CD8-positive, alpha-beta memory T cell (primary cell): ENCODE measurements at regions not wholly inside any gene's neighbourhood (a gene's known extent, or its start where the extent isn't known, plus 50 kb on each side); places are given as distances from the start of the nearest gene placed in this dataset.

ENCODE experiments used
- CTCF ChIA-PET: fragments of 350-600 bp; sonication (Branson Sonifier 250); formaldehyde crosslinking; loops from one replicate; lab custom pipeline; 2021; ENCODE audit warnings: antibody characterized with exemption; lab: Charles Lee
- POLR2A ChIA-PET: fragments of 350-600 bp; sonication (Branson Sonifier 250); formaldehyde crosslinking; loops from one replicate; lab custom pipeline; 2021; ENCODE audit warnings: antibody characterized with exemption; lab: Charles Lee
- DNase-seq, 5 donors: peaks; one replicate each; pipeline versions ENCODE4 v3.0.0 to v3.0.0-alpha.2; 2020 to 2022; ENCODE audit warnings: mixed read lengths in 1 of 5
- H3K27ac ChIP-seq: one replicate; pipeline ENCODE4 v1.7.0; 2013; ENCODE audit warnings: low read depth, mild to moderate bottlenecking, low read length, moderate library complexity
- H3K27me3 ChIP-seq: 2 replicates; pipeline ENCODE4 v1.7.0; 2013; ENCODE audit warnings: low read length, mild to moderate bottlenecking; ENCODE audit not compliant: insufficient read depth, poor library complexity, severe bottlenecking
- H3K36me3 ChIP-seq: 2 replicates; pipeline ENCODE4 v1.7.0; 2013; ENCODE audit warnings: mild to moderate bottlenecking, low read length, moderate library complexity; ENCODE audit not compliant: insufficient read depth
- H3K4me1 ChIP-seq: 2 replicates; pipeline ENCODE4 v1.7.0; 2013; ENCODE audit warnings: mild to moderate bottlenecking, low read length, moderate library complexity; ENCODE audit not compliant: insufficient read depth
- H3K4me3 ChIP-seq: 2 replicates; pipeline ENCODE4 v1.7.0; 2013; ENCODE audit warnings: mild to moderate bottlenecking, low read length
- H3K9me3 ChIP-seq: 2 replicates; pipeline ENCODE4 v1.7.0; 2013; ENCODE audit warnings: mild to moderate bottlenecking, low read length
- H3K27ac Mint-ChIP-seq, 8 donors: one replicate each; pipeline ENCODE4 v1.8.0; 2020 to 2021; ENCODE audit warnings: mixed read lengths in 8 of 8, mild to moderate bottlenecking in 6 of 8, inconsistent platforms in 3 of 8, moderate library complexity in 3 of 8
- H3K27me3 Mint-ChIP-seq, 2 donors: one replicate each; pipeline ENCODE4 v1.8.0; 2020 to 2021; ENCODE audit warnings: mixed read lengths in 2 of 2, mild to moderate bottlenecking in 1 of 2, moderate library complexity in 1 of 2
- H3K36me3 Mint-ChIP-seq, 3 donors: one replicate each; pipeline ENCODE4 v1.8.0; 2020 to 2021; ENCODE audit warnings: mixed read lengths in 3 of 3, inconsistent platforms in 1 of 3, mild to moderate bottlenecking in 1 of 3
- H3K4me1 Mint-ChIP-seq, 3 donors: one replicate each; pipeline ENCODE4 v1.8.0; 2020 to 2021; ENCODE audit warnings: mixed read lengths in 3 of 3, inconsistent platforms in 1 of 3, mild to moderate bottlenecking in 1 of 3
- H3K4me3 Mint-ChIP-seq, 7 donors: one replicate each; pipeline ENCODE4 v1.8.0; 2020 to 2021; ENCODE audit warnings: mixed read lengths in 7 of 7, mild to moderate bottlenecking in 6 of 7, moderate library complexity in 4 of 7, inconsistent platforms in 2 of 7
- H3K9me3 Mint-ChIP-seq, 5 donors: one replicate each; pipeline ENCODE4 v1.8.0; 2020 to 2022; ENCODE audit warnings: mixed read lengths in 5 of 5, mild to moderate bottlenecking in 3 of 5, moderate library complexity in 2 of 5, inconsistent platforms in 1 of 5

- Mint-ChIP-seq H3K9me3 (no peaks in the 10 kb centered on the region), H3K27me3 (no peaks in the 10 kb centered on the region), H3K27ac (peak overlapping the region in 3 of 8 donors; percentile 17 to 33 (median 25)), H3K4me1 (peaks cover 19 to 26% (median 23%) of the 10 kb centered on the region in 3 donors), H3K36me3 (peaks cover 0 to 8% (median 0%) of the 10 kb centered on the region in 3 donors), H3K4me3 (no peak overlapping the region)
- ChIA-PET CTCF (interaction anchor here (1.1 kb wide), 1 partner anchor 28 kb away, joined by 3 read pairs; no protein-coding TSS in a partner anchor), POLR2A (no interaction called here)
- Histone ChIP-seq H3K4me3 (no peak overlapping the region), H3K9me3 (no peaks in the 10 kb centered on the region), H3K27ac (no peak overlapping the region), H3K4me1 (peaks cover 13% of the 10 kb centered on the region), H3K27me3 (no peaks in the 10 kb centered on the region), H3K36me3 (no peaks in the 10 kb centered on the region)
- DNase-seq = no peak
Measured at GRCh38 chr18:23383494-23383893, 69.6 kb upstream of the RIOK3 start.

- H3K36me3 Mint-ChIP-seq = peaks cover 0 to 8% (median 0%) of the 10 kb centered on the region in 3 donors
- H3K27ac Mint-ChIP-seq = peak overlapping the region in 7 of 8 donors; percentile 75 to 90 (median 83)
- POLR2A ChIA-PET = no interaction called here
Measured at GRCh38 chr18:23384778-23385736, 68.0 kb upstream of the RIOK3 start.

GRCh38 chr18:23386317-23386716 is 66.8 kb upstream of the RIOK3 start:
- H3K36me3 ChIP-seq = no peaks in the 10 kb centered on the region
- no peaks in the 10 kb centered on the region for H3K9me3 Mint-ChIP-seq
- H3K36me3 Mint-ChIP-seq = peaks cover 0 to 8% (median 0%) of the 10 kb centered on the region in 3 donors
- no peaks in the 10 kb centered on the region for H3K27me3 ChIP-seq
- DNase-seq = no peak
- no peak overlapping the region for H3K4me3 ChIP-seq
- H3K27ac Mint-ChIP-seq = peak overlapping the region in 2 of 8 donors; percentile 14 to 56
- no peaks in the 10 kb centered on the region for H3K9me3 ChIP-seq
- H3K27ac ChIP-seq = no peak overlapping the region
- ChIA-PET CTCF (no interaction called here), POLR2A (no interaction called here)
- H3K4me1 ChIP-seq = peaks cover 13% of the 10 kb centered on the region
- H3K27me3 Mint-ChIP-seq = no peaks in the 10 kb centered on the region
- H3K4me1 Mint-ChIP-seq = peaks cover 19 to 26% (median 23%) of the 10 kb centered on the region in 3 donors
- H3K4me3 Mint-ChIP-seq = no peak overlapping the region

More at GRCh38 chr18:23384778-23385736, 68.0 kb upstream of the RIOK3 start:
- H3K9me3 Mint-ChIP-seq = no peaks in the 10 kb centered on the region
- CTCF ChIA-PET = interaction anchor here (1.1 to 1.2 kb wide), 2 partner anchors 11 to 255 kb away, joined by 3 read pairs; no protein-coding TSS in a partner anchor
- H3K9me3 ChIP-seq = no peaks in the 10 kb centered on the region
- no peak overlapping the region for H3K4me3 ChIP-seq
- peaks cover 19 to 26% (median 23%) of the 10 kb centered on the region in 3 donors for H3K4me1 Mint-ChIP-seq
- H3K36me3 ChIP-seq = no peaks in the 10 kb centered on the region
- no peak for DNase-seq
- no peaks in the 10 kb centered on the region for H3K27me3 ChIP-seq
- H3K27me3 Mint-ChIP-seq = no peaks in the 10 kb centered on the region
- peak overlapping the region in 6 of 7 donors; percentile 9 to 55 (median 24) for H3K4me3 Mint-ChIP-seq
- peaks cover 13% of the 10 kb centered on the region for H3K4me1 ChIP-seq
- H3K27ac ChIP-seq = no peak overlapping the region

- Histone ChIP-seq H3K4me3 (no peak overlapping the region), H3K27me3 (no peaks in the 10 kb centered on the region), H3K4me1 (peaks cover 13% of the 10 kb centered on the region), H3K9me3 (no peaks in the 10 kb centered on the region), H3K27ac (no peak overlapping the region), H3K36me3 (no peaks in the 10 kb centered on the region)
- CTCF ChIA-PET = interaction anchor here (1.1 kb wide), 1 partner anchor 24 kb away, joined by 3 read pairs; no protein-coding TSS in a partner anchor
- H3K9me3 Mint-ChIP-seq = no peaks in the 10 kb centered on the region
- peaks cover 0 to 5% (median 0%) of the 10 kb centered on the region in 3 donors for H3K36me3 Mint-ChIP-seq
- no peak overlapping the region for H3K27ac Mint-ChIP-seq
- peaks cover 19 to 26% (median 23%) of the 10 kb centered on the region in 3 donors for H3K4me1 Mint-ChIP-seq
- H3K27me3 Mint-ChIP-seq = no peaks in the 10 kb centered on the region
- H3K4me3 Mint-ChIP-seq = peak overlapping the region in 1 of 7 donors; percentile 10
- POLR2A ChIA-PET = no interaction called here
- DNase-seq = no peak
Measured at GRCh38 chr18:23387265-23387664, 65.8 kb upstream of the RIOK3 start.

GRCh38 chr18:23388357-23388756 is 64.7 kb upstream of the RIOK3 start:
- no peaks in the 10 kb centered on the region for H3K27me3 ChIP-seq
- Mint-ChIP-seq H3K36me3 (peaks cover 0 to 2% (median 0%) of the 10 kb centered on the region in 3 donors), H3K4me3 (no peak overlapping the region), H3K4me1 (peaks cover 21 to 30% (median 26%) of the 10 kb centered on the region in 3 donors), H3K27me3 (peaks cover 0 to 1% of the 10 kb centered on the region in 2 donors), H3K27ac (no peak overlapping the region), H3K9me3 (no peaks in the 10 kb centered on the region)
- peaks cover 13% of the 10 kb centered on the region for H3K4me1 ChIP-seq
- H3K27ac ChIP-seq = no peak overlapping the region
- no peak overlapping the region for H3K4me3 ChIP-seq
- no peak for DNase-seq
- POLR2A ChIA-PET = no interaction called here
- no peaks in the 10 kb centered on the region for H3K9me3 ChIP-seq
- CTCF ChIA-PET = interaction anchor here (1.1 kb wide), 1 partner anchor 23 kb away, joined by 3 read pairs; no protein-coding TSS in a partner anchor
- H3K36me3 ChIP-seq = no peaks in the 10 kb centered on the region

- H3K9me3 ChIP-seq = no peaks in the 10 kb centered on the region
- peaks cover 8 to 18% (median 9%) of the 10 kb centered on the region in 3 donors for H3K4me1 Mint-ChIP-seq
- peaks cover 0 to 1% of the 10 kb centered on the region in 2 donors for H3K27me3 Mint-ChIP-seq
- H3K36me3 Mint-ChIP-seq = peaks cover 0 to 6% (median 2%) of the 10 kb centered on the region in 3 donors
- H3K27ac ChIP-seq = no peak overlapping the region
- no peaks in the 10 kb centered on the region for H3K36me3 ChIP-seq
- no peak for DNase-seq
- ChIA-PET POLR2A (no interaction called here), CTCF (no interaction called here)
- no peak overlapping the region for H3K4me3 Mint-ChIP-seq
- no peaks in the 10 kb centered on the region for H3K9me3 Mint-ChIP-seq
- no peaks in the 10 kb centered on the region for H3K4me1 ChIP-seq
- H3K4me3 ChIP-seq = no peak overlapping the region
- H3K27ac Mint-ChIP-seq = no peak overlapping the region
- no peaks in the 10 kb centered on the region for H3K27me3 ChIP-seq
Measured at GRCh38 chr18:23391156-23391555, 61.9 kb upstream of the RIOK3 start.

- Histone ChIP-seq H3K4me1 (peaks cover 17% of the 10 kb centered on the region), H3K27me3 (no peaks in the 10 kb centered on the region), H3K4me3 (no peak overlapping the region), H3K27ac (no peak overlapping the region), H3K36me3 (no peaks in the 10 kb centered on the region), H3K9me3 (no peaks in the 10 kb centered on the region)
- peaks cover 0 to 1% of the 10 kb centered on the region in 2 donors for H3K27me3 Mint-ChIP-seq
- peaks cover 0 to 9% (median 8%) of the 10 kb centered on the region in 3 donors for H3K36me3 Mint-ChIP-seq
- peak overlapping the region in 5 of 7 donors; percentile 6 to 35 (median 19) for H3K4me3 Mint-ChIP-seq
- peaks cover 28 to 49% (median 38%) of the 10 kb centered on the region in 3 donors for H3K4me1 Mint-ChIP-seq
- peak overlapping the region; percentile 2 to 74 (median 48) for H3K27ac Mint-ChIP-seq
- CTCF ChIA-PET = no interaction called here
- DNase-seq = peak in 2 of 5 donors; percentile 5 to 41
- POLR2A ChIA-PET = no interaction called here
- H3K9me3 Mint-ChIP-seq = no peaks in the 10 kb centered on the region
Measured at GRCh38 chr18:23397907-23398306, 55.2 kb upstream of the RIOK3 start.

GRCh38 chr18:23398401-23398800 is 54.7 kb upstream of the RIOK3 start:
- Mint-ChIP-seq H3K27ac (peak overlapping the region in 6 of 8 donors; percentile 2 to 74 (median 48)), H3K4me3 (peak overlapping the region in 4 of 7 donors; percentile 15 to 35 (median 18)), H3K36me3 (peaks cover 1 to 12% (median 10%) of the 10 kb centered on the region in 3 donors), H3K4me1 (peaks cover 25 to 45% (median 34%) of the 10 kb centered on the region in 3 donors), H3K27me3 (no peaks in the 10 kb centered on the region), H3K9me3 (no peaks in the 10 kb centered on the region)
- ChIA-PET CTCF (no interaction called here), POLR2A (no interaction called here)
- Histone ChIP-seq H3K27ac (no peak overlapping the region), H3K36me3 (no peaks in the 10 kb centered on the region), H3K9me3 (no peaks in the 10 kb centered on the region), H3K4me1 (peaks cover 17% of the 10 kb centered on the region), H3K4me3 (no peak overlapping the region), H3K27me3 (no peaks in the 10 kb centered on the region)
- no peak for DNase-seq
